ENCODE measurements at regions not wholly inside any gene's neighbourhood (a gene's known extent, or its start where the extent isn't known, plus 50 kb on each side); places are given as distances from the start of the nearest gene placed in this dataset.

GRCh38 chr3:67215690-67216089, 217.6 kb downstream of the KBTBD8 start:
- TF ChIP-seq CTCF (conservative IDR thresholded peaks at IDR 0.05; ENCODE audit: low read depth, low read length): no peak
- no peak for TF ChIP-seq EZH2 (IDR thresholded peaks at IDR 0.05; ENCODE audit: low read length, unreplicated experiment)
- no peak for TF ChIP-seq EZH2phosphoT487 (IDR thresholded peaks at IDR 0.05; ENCODE audit: borderline replicate concordance, low read length)

Measured in PC-3 (cell line).